ES-I3 (cell line): ENCODE measurements at regions not wholly inside any gene's neighbourhood (a gene's known extent, or its start where the extent isn't known, plus 50 kb on each side); places are given as distances from the start of the nearest gene placed in this dataset.

Experiments
- H3K36me3 ChIP-seq: 2 replicates; pipeline ENCODE4 v1.6.1; 2013; ENCODE audit warnings: mild to moderate bottlenecking, low read length, control low read depth, moderate library complexity; ENCODE audit not compliant: insufficient read depth
- H3K4me1 ChIP-seq: 2 replicates; pipeline ENCODE4 v1.6.1; 2013; ENCODE audit warnings: mild to moderate bottlenecking, control low read depth, low read length; ENCODE audit not compliant: insufficient read depth
- H3K9ac ChIP-seq: 2 replicates; pipeline ENCODE4 v1.6.1; 2013; ENCODE audit warnings: low read depth, mild to moderate bottlenecking, low read length, moderate library complexity
- H3K9me3 ChIP-seq: 2 replicates; pipeline ENCODE4 v1.6.1; 2013; ENCODE audit warnings: mild to moderate bottlenecking, low read length, moderate library complexity; ENCODE audit not compliant: control insufficient read depth, insufficient read depth

DNA sequence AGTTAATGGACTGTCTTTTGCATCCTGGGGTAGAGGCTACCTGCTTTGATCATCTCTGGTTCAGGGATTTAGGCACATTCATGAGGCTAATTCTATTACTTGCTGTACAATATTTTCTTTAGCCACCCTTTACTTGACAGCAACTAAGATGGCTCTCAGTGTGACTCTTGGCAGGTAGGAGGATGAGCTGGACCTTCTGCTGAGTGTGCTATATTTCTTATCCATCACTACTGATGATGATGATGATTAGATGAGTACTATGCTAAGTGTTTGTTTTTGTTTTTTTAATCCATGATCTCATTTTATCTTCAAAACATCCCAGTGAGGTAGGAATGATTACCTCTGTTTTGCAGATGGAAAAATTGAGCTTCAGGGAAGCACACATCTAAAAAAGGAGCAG is 152.8 kb upstream of the WSCD2 start:
- Histone ChIP-seq H3K36me3 (no peaks in the 10 kb centered on the region), H3K9me3 (no peaks in the 10 kb centered on the region), H3K4me1 (no peaks in the 10 kb centered on the region), H3K9ac (no peak overlapping the region)

DNA sequence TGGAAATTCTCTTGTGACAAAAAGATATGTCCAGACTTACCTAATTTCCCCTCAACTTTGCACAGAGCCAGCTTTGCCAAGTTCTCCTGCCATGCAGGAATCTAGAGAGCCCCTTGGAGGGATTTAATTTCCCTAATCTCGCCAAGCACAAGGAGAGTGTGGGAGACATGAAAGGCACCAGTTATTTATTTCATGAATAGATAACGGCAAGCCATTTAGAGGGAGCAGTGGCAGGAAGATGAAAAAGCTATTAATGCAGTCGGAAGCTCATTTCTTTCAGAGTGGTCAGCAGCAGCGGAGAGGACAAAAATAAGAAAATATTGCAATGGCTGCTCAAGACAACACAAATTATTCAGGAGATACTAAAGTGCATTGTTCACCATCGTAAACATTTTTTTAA is 150.9 kb upstream of the WSCD2 start:
- Histone ChIP-seq H3K9me3 (no peaks in the 10 kb centered on the region), H3K4me1 (no peaks in the 10 kb centered on the region), H3K9ac (no peak overlapping the region), H3K36me3 (no peaks in the 10 kb centered on the region)

DNA sequence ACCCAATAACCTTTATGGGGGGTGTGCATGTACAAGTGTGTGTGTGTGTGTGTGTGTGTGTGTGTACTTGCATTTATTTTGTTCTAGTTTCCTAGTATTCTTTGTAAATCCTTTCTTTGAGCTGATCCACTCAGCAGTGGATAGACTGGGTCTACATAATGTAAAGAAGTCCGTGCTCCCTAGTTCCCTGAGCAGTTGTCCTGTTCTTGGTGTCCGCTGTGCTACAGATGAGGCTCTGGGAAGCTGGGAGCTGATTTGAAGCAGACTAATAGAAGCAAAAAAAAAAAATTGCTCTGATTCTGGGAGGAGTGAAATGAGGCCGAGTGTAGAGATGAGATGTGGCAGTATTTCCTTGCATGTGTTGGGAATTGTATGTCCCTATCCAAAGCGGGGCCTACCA is 150.4 kb upstream of the WSCD2 start:
- no peaks in the 10 kb centered on the region for H3K9me3 ChIP-seq
- no peak overlapping the region for H3K9ac ChIP-seq
- no peaks in the 10 kb centered on the region for H3K36me3 ChIP-seq
- H3K4me1 ChIP-seq = no peaks in the 10 kb centered on the region

DNA sequence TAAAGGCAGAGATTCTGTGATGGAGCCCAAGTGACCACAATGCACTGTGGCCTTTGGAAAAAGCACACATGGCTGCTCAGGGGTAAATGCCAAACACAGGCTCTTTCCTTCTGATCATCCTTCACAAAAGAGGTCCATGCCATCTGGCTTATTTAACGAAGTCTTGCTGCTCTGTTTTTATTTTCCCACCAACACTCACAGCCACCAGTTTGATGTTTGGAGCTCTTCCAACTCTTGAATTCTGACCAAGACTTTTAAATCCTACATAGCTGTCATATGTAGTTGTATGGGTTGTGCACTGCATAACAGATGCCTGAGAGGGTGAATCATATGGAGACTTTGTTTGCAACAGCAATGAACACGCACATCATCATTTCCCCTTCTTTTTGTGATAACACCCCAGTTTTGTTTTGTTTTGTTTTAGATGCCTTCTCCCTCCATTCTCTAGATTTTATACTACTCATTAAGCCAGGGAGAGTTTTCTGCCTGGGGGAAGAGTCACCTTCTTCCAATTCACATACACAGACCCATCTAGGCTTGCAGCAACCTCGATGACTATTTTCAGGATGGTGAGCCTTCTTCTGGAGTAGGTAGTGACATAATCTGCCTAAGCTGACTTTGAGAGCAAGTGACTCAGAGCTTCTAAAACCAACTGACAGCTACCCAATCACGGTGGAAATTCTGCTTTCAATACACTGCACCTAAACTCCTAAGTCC is 145.2 kb upstream of the WSCD2 start:
- H3K36me3 ChIP-seq = no peaks in the 10 kb centered on the region
- H3K9ac ChIP-seq = no peak overlapping the region
- H3K4me1 ChIP-seq = no peaks in the 10 kb centered on the region
- no peaks in the 10 kb centered on the region for H3K9me3 ChIP-seq

DNA sequence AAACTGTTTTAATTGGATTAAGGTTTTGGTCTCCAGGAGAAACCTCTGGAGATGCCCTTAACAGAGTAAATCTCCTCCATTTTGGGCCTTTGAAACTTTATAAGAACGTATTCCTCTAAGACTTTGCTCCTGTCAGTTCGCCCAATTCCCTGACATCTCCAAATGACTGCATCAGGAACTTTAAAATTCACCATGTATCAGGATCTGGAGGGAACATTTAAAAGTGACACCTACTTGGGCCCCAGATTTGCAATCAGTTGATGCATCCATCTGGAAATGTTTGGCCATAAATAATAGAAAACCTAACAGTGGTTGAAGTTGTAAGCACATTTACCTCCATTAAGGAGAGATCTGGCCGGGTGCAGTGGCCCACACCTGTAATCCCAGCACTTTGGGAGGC is 144.1 kb upstream of the WSCD2 start:
- Histone ChIP-seq H3K4me1 (no peaks in the 10 kb centered on the region), H3K9me3 (no peaks in the 10 kb centered on the region), H3K9ac (no peak overlapping the region), H3K36me3 (no peaks in the 10 kb centered on the region)

DNA sequence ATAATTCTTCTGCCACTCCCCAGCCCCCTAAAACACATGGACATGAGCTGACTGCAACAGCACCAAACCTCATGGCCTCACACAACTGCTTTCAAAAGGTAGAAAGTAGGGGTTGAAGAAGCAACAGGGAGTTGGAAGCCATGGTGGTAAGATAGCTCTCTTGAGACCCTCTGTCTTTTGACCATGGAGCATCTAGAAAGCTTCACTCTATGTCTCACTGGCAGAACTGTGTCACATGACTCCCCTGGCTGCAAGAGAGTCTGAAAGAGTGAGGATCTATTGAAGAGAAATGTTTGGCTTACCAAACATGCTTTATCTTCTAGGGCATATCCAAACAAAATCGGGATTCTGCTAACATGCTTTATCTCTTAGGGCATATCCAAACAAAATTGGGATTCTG is 142.9 kb upstream of the WSCD2 start:
- no peaks in the 10 kb centered on the region for H3K9me3 ChIP-seq
- no peaks in the 10 kb centered on the region for H3K36me3 ChIP-seq
- H3K4me1 ChIP-seq = no peaks in the 10 kb centered on the region
- H3K9ac ChIP-seq = no peak overlapping the region

DNA sequence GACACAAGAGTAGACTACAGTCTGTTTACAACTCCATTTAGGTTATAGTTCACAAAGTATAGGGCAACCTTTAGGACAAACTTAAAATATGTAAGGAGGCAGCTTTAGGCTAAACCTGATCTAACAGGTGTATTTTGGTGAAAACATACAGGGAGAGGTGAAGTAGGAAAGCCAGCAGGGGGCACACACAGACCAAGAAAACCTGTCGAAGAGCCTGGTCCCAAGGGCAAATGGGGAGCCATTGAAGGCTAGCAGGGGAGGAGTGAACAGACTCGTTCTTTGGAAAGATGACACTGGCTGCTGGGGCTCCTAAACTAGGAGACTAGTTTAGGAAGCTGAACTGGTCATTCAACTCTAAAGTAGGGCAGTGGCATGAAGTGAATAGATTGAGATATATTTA is 138.8 kb upstream of the WSCD2 start:
- H3K9me3 ChIP-seq = no peaks in the 10 kb centered on the region
- H3K9ac ChIP-seq = no peak overlapping the region
- no peaks in the 10 kb centered on the region for H3K4me1 ChIP-seq
- H3K36me3 ChIP-seq = no peaks in the 10 kb centered on the region

DNA sequence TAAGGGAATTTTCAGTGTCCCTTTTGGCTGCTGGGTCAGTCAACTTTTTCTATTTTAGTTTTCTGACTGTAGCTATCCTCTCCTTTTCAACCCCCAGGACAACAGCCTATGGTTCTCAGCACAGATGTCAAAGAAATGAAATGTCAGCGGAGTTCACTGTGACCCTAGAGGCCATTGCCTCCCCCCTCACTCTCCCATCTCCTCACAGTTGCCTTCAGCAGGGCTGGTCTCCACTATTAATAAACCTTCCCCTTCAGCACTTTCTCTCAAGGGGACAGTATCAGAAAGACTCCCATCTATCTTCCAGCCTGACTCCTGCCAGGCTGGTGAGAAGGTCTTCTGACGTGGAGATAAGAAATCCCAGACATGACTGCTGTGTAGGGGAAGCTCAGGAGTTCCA is 137.1 kb upstream of the WSCD2 start:
- H3K4me1 ChIP-seq = no peaks in the 10 kb centered on the region
- no peak overlapping the region for H3K9ac ChIP-seq
- no peaks in the 10 kb centered on the region for H3K9me3 ChIP-seq
- H3K36me3 ChIP-seq = no peaks in the 10 kb centered on the region

DNA sequence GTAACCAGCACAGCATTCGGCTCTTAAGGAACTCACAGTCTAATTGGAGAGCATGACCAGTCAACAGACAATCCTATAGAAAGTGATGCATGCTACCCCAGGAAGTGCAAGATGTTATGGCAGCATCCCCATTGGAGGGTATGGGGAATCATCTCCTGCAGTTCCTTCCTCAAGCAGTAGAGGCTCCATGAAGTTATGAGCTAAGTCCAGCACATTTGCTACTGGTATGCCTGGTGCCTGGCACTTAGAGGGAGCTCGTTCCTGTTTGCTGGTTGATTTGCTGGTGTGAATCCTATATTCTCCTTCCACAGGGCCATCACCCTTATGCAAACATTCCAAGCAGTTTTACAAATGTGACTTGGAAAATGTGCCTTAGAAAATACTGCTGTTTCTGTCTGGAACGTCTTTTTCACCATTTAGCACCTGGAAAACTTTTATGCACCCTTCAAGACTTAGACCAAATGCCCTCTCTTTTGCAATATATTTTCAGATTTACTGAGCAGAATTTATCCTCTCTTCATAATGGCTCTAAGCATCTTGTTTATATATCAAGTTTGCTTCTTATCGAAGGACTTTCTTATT is 136.1 kb upstream of the WSCD2 start:
- H3K9ac ChIP-seq = no peak overlapping the region
- no peaks in the 10 kb centered on the region for H3K36me3 ChIP-seq
- no peaks in the 10 kb centered on the region for H3K4me1 ChIP-seq
- H3K9me3 ChIP-seq = no peaks in the 10 kb centered on the region

DNA sequence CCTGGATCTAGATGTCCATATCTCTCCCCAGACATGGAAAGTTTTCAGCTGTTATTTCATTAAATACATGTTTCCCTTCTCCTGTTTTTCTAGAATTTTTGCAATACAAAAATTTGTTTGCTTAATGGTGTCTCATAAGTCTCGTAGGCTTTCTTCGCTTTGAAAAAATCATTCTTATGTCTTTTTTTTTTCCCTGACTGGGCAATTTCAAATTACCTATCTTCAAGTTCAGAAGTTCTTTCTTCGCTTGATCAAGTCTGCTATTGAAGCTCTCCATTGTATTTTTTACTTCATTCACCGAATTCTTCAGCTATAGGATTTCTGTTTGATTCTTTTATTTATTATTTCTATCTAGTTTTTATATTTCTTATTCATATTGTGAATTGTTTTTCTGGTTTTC is 130.2 kb upstream of the WSCD2 start:
- H3K9ac ChIP-seq = no peak overlapping the region
- H3K4me1 ChIP-seq = no peaks in the 10 kb centered on the region
- H3K36me3 ChIP-seq = no peaks in the 10 kb centered on the region
- no peaks in the 10 kb centered on the region for H3K9me3 ChIP-seq

DNA sequence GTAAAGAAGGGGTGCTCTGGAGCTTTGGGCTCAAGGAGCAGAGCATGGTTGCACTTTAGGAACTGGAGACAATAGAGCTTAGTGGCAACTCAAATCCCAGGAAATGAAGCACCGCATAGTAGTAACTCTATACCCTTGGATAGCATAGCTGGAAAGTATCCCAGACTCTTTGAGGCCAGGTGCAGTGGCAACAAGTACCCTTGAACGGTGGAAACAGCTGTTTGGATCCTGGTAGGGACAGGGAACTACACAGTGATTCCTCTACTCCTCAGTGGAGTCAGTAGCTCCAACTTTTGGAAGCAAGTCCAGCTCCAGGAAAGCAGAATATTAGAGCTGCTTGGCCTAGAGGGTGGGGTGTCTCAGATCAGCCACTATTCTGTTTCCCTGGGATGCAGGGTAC is 129.0 kb upstream of the WSCD2 start:
- no peaks in the 10 kb centered on the region for H3K4me1 ChIP-seq
- H3K9ac ChIP-seq = no peak overlapping the region
- no peaks in the 10 kb centered on the region for H3K36me3 ChIP-seq
- no peaks in the 10 kb centered on the region for H3K9me3 ChIP-seq

DNA sequence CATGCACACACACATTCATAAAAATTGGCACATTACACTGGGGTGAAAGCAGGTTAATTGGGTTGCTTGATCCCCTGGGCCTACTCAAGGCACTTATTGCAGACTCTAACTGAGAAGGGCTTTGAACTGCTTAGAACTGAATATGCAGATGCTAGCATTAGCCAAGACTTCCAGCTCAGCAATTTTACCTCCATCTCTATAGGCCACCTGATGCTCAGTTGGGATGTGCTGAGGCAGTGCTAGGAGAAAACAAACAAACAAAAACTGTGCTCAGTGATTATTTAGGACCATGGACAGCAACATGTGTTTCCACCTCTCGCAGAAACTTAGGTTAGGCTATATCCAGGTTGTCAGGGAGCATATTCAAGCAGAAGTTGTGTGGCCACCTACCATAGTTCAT is 124.8 kb upstream of the WSCD2 start:
- no peaks in the 10 kb centered on the region for H3K36me3 ChIP-seq

DNA sequence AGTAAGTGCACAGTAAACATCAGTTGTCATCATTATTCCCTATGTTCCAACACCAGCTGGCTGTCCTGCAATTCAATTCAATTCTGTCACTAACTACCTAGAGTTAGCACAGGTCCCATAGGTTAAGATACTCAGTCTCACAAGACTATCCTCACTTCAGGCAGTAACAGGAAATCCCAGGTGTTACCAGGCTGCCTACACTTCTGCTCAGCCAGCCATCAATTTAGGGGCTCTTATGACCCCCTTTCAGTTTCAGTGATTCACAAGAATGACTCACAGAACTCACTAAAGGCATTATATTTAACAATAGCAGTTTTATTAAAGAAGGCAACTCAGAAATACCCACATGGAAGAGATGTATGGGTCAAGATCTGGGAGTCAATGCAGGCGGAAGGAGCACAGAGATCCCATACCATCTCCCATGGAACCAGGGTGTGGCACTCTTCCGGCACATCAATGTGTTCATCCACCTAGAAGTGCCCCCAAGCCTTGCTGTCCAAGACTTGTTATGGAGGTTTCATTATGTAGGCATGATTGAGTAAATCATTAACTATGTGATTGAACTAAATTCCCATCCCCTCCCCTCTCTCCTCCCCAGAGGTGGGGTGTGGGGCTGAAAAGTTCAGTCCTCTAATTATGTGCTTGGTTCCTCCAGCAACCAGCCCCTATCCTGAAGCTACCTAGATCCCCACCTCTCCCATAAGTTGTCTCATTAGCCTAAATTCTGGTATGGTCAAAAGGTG is 120.8 kb upstream of the WSCD2 start:
- Histone ChIP-seq H3K36me3 (no peaks in the 10 kb centered on the region), H3K9me3 (no peaks in the 10 kb centered on the region), H3K9ac (no peak overlapping the region), H3K4me1 (no peaks in the 10 kb centered on the region)

More for the DNA sequence above, 124.8 kb upstream of the WSCD2 start:
- H3K4me1 ChIP-seq = no peaks in the 10 kb centered on the region
- no peaks in the 10 kb centered on the region for H3K9me3 ChIP-seq
- H3K9ac ChIP-seq = no peak overlapping the region

DNA sequence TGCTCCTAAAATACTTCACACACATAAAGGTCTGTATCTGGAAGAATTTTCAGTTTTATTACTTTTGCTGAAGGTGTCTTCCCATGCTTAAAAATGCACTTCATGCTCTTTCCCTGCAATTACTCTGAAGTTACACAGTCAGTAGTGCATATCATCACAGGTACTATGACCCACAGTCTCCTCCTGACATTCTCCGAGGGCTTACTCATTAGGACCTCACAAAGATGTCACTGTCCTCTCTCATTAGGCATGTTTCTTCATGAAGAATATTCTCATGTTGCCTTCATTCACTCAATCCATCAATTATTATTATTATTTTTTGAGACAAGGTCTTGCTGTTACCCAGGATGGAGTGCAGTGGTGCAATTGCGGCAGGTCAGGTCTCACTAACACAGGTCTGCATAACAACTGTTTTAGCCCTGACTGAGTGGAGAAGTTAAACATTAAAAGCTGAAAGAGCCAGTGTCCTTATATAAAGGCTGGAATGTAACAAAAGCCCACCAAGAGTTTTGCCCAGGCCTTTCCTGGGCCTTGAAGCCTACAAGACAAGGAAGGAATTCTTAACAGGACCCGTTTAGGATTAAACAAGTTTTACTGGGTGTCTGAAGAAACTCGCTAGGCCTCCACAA is 119.5 kb upstream of the WSCD2 start:
- Histone ChIP-seq H3K36me3 (no peaks in the 10 kb centered on the region), H3K9ac (no peak overlapping the region), H3K9me3 (no peaks in the 10 kb centered on the region), H3K4me1 (no peaks in the 10 kb centered on the region)
